Stimulated activated naive CD8-positive, alpha-beta T cell treated with anti-CD3 and anti-CD28 coated beads, Interleukin-15, amount 100 ng/mL, for 72 hours (primary cell): ENCODE measurements at regions not wholly inside any gene's neighbourhood (a gene's known extent, or its start where the extent isn't known, plus 50 kb on each side); places are given as distances from the start of the nearest gene placed in this dataset.
A peak's percentile ranks its signal among the peaks of the same experiment; 100 is the strongest.

ENCODE experiments used
- ATAC-seq: fragments of 150-1000 bp; cut with Tn5 transposase; 2 replicates; pipeline ENCODE4 v1.10.0; 2021; ENCODE audit warnings: mild to moderate bottlenecking, moderate library complexity
- DNase-seq, 2 donors: peaks; one replicate each; pipeline ENCODE4 v3.0.0; 2021 to 2022
- H3K27ac Mint-ChIP-seq, 2 donors: one replicate each; pipeline ENCODE4 v1.8.0; 2022; ENCODE audit warnings: mild to moderate bottlenecking in 2 of 2, mixed read lengths in 2 of 2, moderate library complexity in 2 of 2
- H3K27me3 Mint-ChIP-seq: one replicate; pipeline ENCODE4 v1.8.0; 2022; ENCODE audit warnings: mixed read lengths
- H3K4me1 Mint-ChIP-seq: one replicate; pipeline ENCODE4 v1.8.0; 2022; ENCODE audit warnings: mild to moderate bottlenecking, mixed read lengths
- H3K4me3 Mint-ChIP-seq, 2 donors: one replicate each; pipeline ENCODE4 v1.8.0; 2022; ENCODE audit warnings: mild to moderate bottlenecking in 2 of 2, mixed read lengths in 2 of 2, moderate library complexity in 1 of 2
- H3K9me3 Mint-ChIP-seq, 2 donors: one replicate each; pipeline ENCODE4 v1.8.0; 2022; ENCODE audit warnings: mixed read lengths in 2 of 2

- Mint-ChIP-seq H3K27me3 (no peaks in the 10 kb centered on the region), H3K27ac (no peak overlapping the region), H3K4me1 (no peaks in the 10 kb centered on the region), H3K4me3 (no peak overlapping the region), H3K9me3 (peaks cover 7 to 11% of the 10 kb centered on the region in 2 donors)
- no peak for DNase-seq
- ATAC-seq = no peak
Measured at GRCh38 chr13:107721125-107721869, 494.0 kb downstream of the LIG4 start.

GRCh38 chr13:107716741-107717140 lies 498.6 kb downstream of the LIG4 start:
- H3K27ac Mint-ChIP-seq = no peak overlapping the region
- no peaks in the 10 kb centered on the region for H3K4me1 Mint-ChIP-seq
- ATAC-seq (no peak), DNase-seq (no peak)
- H3K27me3 Mint-ChIP-seq = no peaks in the 10 kb centered on the region
- peaks cover 7 to 11% of the 10 kb centered on the region in 2 donors for H3K9me3 Mint-ChIP-seq
- no peak overlapping the region for H3K4me3 Mint-ChIP-seq

- Mint-ChIP-seq H3K27ac (no peak overlapping the region), H3K4me3 (no peak overlapping the region), H3K27me3 (no peaks in the 10 kb centered on the region), H3K9me3 (peaks cover 7 to 11% of the 10 kb centered on the region in 2 donors), H3K4me1 (no peaks in the 10 kb centered on the region)
- no peak for DNase-seq
- ATAC-seq = no peak
Measured at GRCh38 chr13:107716241-107716640, 499.1 kb downstream of the LIG4 start.

- peaks cover 7 to 11% of the 10 kb centered on the region in 2 donors for H3K9me3 Mint-ChIP-seq
- H3K27me3 Mint-ChIP-seq = no peaks in the 10 kb centered on the region
- DNase-seq (no peak), ATAC-seq (no peak)
- H3K4me1 Mint-ChIP-seq = no peaks in the 10 kb centered on the region
- no peak overlapping the region for H3K4me3 Mint-ChIP-seq
- H3K27ac Mint-ChIP-seq = no peak overlapping the region
Measured at GRCh38 chr13:107715496-107715895, 499.8 kb downstream of the LIG4 start.

- no peak overlapping the region for H3K4me3 Mint-ChIP-seq
- no peaks in the 10 kb centered on the region for H3K4me1 Mint-ChIP-seq
- no peak for ATAC-seq
- DNase-seq = no peak
- H3K9me3 Mint-ChIP-seq = no peaks in the 10 kb centered on the region
- no peak overlapping the region for H3K27ac Mint-ChIP-seq
- H3K27me3 Mint-ChIP-seq = no peaks in the 10 kb centered on the region
Measured at GRCh38 chr13:107713314-107713713, 502.0 kb downstream of the LIG4 start.

- Mint-ChIP-seq H3K27ac (no peak overlapping the region), H3K4me3 (no peak overlapping the region), H3K27me3 (no peaks in the 10 kb centered on the region), H3K9me3 (peaks cover 0 to 2% of the 10 kb centered on the region in 2 donors), H3K4me1 (no peaks in the 10 kb centered on the region)
- ATAC-seq (no peak), DNase-seq (no peak)
Measured at GRCh38 chr13:107712145-107712860, 503.0 kb downstream of the LIG4 start.

- Mint-ChIP-seq H3K27ac (no peak overlapping the region), H3K9me3 (peaks cover 4 to 7% of the 10 kb centered on the region in 2 donors), H3K4me1 (no peaks in the 10 kb centered on the region), H3K27me3 (no peaks in the 10 kb centered on the region), H3K4me3 (no peak overlapping the region)
- DNase-seq = no peak
- ATAC-seq = no peak
Measured at GRCh38 chr13:107690181-107690580, 525.2 kb downstream of the LIG4 start.

- no peak for DNase-seq
- H3K4me3 Mint-ChIP-seq = no peak overlapping the region
- H3K27ac Mint-ChIP-seq = no peak overlapping the region
- H3K4me1 Mint-ChIP-seq = no peaks in the 10 kb centered on the region
- H3K9me3 Mint-ChIP-seq = peaks cover 4 to 7% of the 10 kb centered on the region in 2 donors
- H3K27me3 Mint-ChIP-seq = peaks cover 7% of the 10 kb centered on the region
- ATAC-seq = no peak
Measured at GRCh38 chr13:107685876-107686275, 529.5 kb downstream of the LIG4 start.

GRCh38 chr13:107681600-107681999 lies 533.7 kb downstream of the LIG4 start:
- peaks cover 7% of the 10 kb centered on the region for H3K27me3 Mint-ChIP-seq
- H3K4me1 Mint-ChIP-seq = no peaks in the 10 kb centered on the region
- ATAC-seq (no peak), DNase-seq (no peak)
- H3K9me3 Mint-ChIP-seq = peaks cover 2 to 7% of the 10 kb centered on the region in 2 donors
- H3K4me3 Mint-ChIP-seq = no peak overlapping the region
- H3K27ac Mint-ChIP-seq = no peak overlapping the region

- H3K27me3 Mint-ChIP-seq = peaks cover 7% of the 10 kb centered on the region
- H3K27ac Mint-ChIP-seq = no peak overlapping the region
- no peak for DNase-seq
- peak; percentile 12 for ATAC-seq
- no peaks in the 10 kb centered on the region for H3K4me1 Mint-ChIP-seq
- H3K9me3 Mint-ChIP-seq = no peaks in the 10 kb centered on the region
- no peak overlapping the region for H3K4me3 Mint-ChIP-seq
Measured at GRCh38 chr13:107680115-107680514, 535.2 kb downstream of the LIG4 start.

GRCh38 chr13:107678075-107678689 lies 537.2 kb downstream of the LIG4 start:
- ATAC-seq = no peak
- no peak overlapping the region for H3K4me3 Mint-ChIP-seq
- H3K27me3 Mint-ChIP-seq = no peaks in the 10 kb centered on the region
- no peak for DNase-seq
- no peaks in the 10 kb centered on the region for H3K9me3 Mint-ChIP-seq
- H3K4me1 Mint-ChIP-seq = no peaks in the 10 kb centered on the region
- no peak overlapping the region for H3K27ac Mint-ChIP-seq

- no peak for DNase-seq
Measured at GRCh38 chr13:107675847-107676550, 539.3 kb downstream of the LIG4 start.

GRCh38 chr13:107669391-107669993 lies 545.8 kb downstream of the LIG4 start:
- H3K27ac Mint-ChIP-seq = no peak overlapping the region
- no peak overlapping the region for H3K4me3 Mint-ChIP-seq
- DNase-seq (no peak), ATAC-seq (no peak)
- H3K9me3 Mint-ChIP-seq = no peaks in the 10 kb centered on the region
- no peaks in the 10 kb centered on the region for H3K4me1 Mint-ChIP-seq
- no peaks in the 10 kb centered on the region for H3K27me3 Mint-ChIP-seq

More at GRCh38 chr13:107675847-107676550, 539.3 kb downstream of the LIG4 start:
- Mint-ChIP-seq H3K4me3 (no peak overlapping the region), H3K27ac (no peak overlapping the region), H3K27me3 (no peaks in the 10 kb centered on the region), H3K4me1 (no peaks in the 10 kb centered on the region), H3K9me3 (no peaks in the 10 kb centered on the region)
- ATAC-seq = no peak

- ATAC-seq = no peak
- Mint-ChIP-seq H3K9me3 (peaks cover 0 to 7% of the 10 kb centered on the region in 2 donors), H3K4me1 (no peaks in the 10 kb centered on the region), H3K27ac (no peak overlapping the region), H3K27me3 (no peaks in the 10 kb centered on the region), H3K4me3 (no peak overlapping the region)
- no peak for DNase-seq
Measured at GRCh38 chr13:107665926-107666458, 549.3 kb downstream of the LIG4 start.

- ATAC-seq = peak; percentile 72
- no peak overlapping the region for H3K27ac Mint-ChIP-seq
- DNase-seq = peak; percentile 31 to 36
- H3K9me3 Mint-ChIP-seq = no peaks in the 10 kb centered on the region
- no peaks in the 10 kb centered on the region for H3K4me1 Mint-ChIP-seq
- no peak overlapping the region for H3K4me3 Mint-ChIP-seq
- H3K27me3 Mint-ChIP-seq = peaks cover 8% of the 10 kb centered on the region
Measured at GRCh38 chr13:107650081-107650701, 565.1 kb downstream of the LIG4 start.
